ENCODE measurements at regions not wholly inside any gene's neighbourhood (a gene's known extent, or its start where the extent isn't known, plus 50 kb on each side); places are given as distances from the start of the nearest gene placed in this dataset.

DNA sequence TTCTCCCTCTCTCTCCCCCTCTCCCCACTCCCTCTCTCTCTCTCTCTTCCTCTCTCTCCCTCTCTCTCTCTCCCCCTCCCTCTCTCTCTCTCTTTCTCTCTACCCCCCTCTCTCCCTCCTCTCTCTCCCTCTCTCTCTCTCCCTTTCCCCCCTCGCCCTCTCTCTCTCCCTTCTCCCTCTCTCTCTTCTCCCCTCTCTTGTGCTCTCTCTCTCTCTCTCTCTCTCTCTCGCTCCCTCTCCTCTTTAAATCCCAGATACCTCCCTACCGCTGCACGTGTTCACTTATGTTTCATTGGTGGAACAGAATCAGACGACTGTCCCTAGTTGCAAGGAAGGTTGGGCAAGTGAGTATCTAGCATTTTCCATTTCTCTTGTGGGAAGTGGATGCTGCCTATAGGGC is 166.5 kb downstream of the EBLN2 start:
- peaks cover 8 to 17% of the 10 kb centered on the region in 2 experiments; a peak in 3 of 4 replicates for H3K4me1 Mint-ChIP-seq
- Histone ChIP-seq H4K91ac (ENCODE audit: insufficient read length, low read depth, low read length) (no peak overlapping the region), H3K79me1 (ENCODE audit: insufficient read depth, low read depth, low read length, poor library complexity, severe bottlenecking) (no peaks in the 10 kb centered on the region), H2AK5ac (ENCODE audit: insufficient read length, low read length) (no peak overlapping the region), H2BK5ac (ENCODE audit: insufficient read length, low read length) (no peak overlapping the region), H4K20me1 (ENCODE audit: control insufficient read depth, insufficient read depth, insufficient read length) (peaks cover under 1% of the 10 kb centered on the region), H2AFZ (ENCODE audit: low read length) (no peak overlapping the region), H3K4ac (ENCODE audit: low read depth, low read length) (no peak overlapping the region), H3K14ac (ENCODE audit: insufficient read depth, low read length) (no peak overlapping the region), H3K23me2 (ENCODE audit: insufficient read length, low read depth, low read length, poor library complexity, severe bottlenecking) (no peaks in the 10 kb centered on the region), H3K27ac (ENCODE audit: insufficient read length, low read depth, low read length) (no peak overlapping the region), H4K5ac (ENCODE audit: insufficient read length, low read depth, low read length) (no peak overlapping the region), H2BK12ac (ENCODE audit: insufficient read length, low read depth, low read length) (no peak overlapping the region), H3K4me1 (ENCODE audit: insufficient read depth, low read length) (no peaks in the 10 kb centered on the region), H3K4me2 (ENCODE audit: insufficient read depth, insufficient read length, low read length) (no peak overlapping the region), H2BK120ac (ENCODE audit: low read depth, low read length, poor library complexity, severe bottlenecking) (no peak overlapping the region), H2BK15ac (ENCODE audit: low read depth, low read length) (no peak overlapping the region), H4K8ac (replicated peaks; ENCODE audit: insufficient read length, low read depth, low read length) (no peak overlapping the region), H3K27me3 (ENCODE audit: insufficient read depth, low read length) (no peaks in the 10 kb centered on the region), H3T11ph (ENCODE audit: low read length) (no peak overlapping the region), H3K9me3 (ENCODE audit: control insufficient read depth, low read depth, low read length) (no peaks in the 10 kb centered on the region), H3K23ac (ENCODE audit: insufficient read length, low read depth, low read length) (no peak overlapping the region), H2BK20ac (ENCODE audit: low read depth, low read length, poor library complexity, severe bottlenecking) (no peak overlapping the region), H3K18ac (ENCODE audit: insufficient read length, low read depth, low read length) (no peak overlapping the region), H3K9ac (ENCODE audit: extremely low read depth, insufficient read length, low read length) (no peak overlapping the region), H3K79me2 (ENCODE audit: insufficient read depth, low read length) (no peaks in the 10 kb centered on the region), H3K56ac (ENCODE audit: insufficient read length, low read depth, low read length) (no peak overlapping the region)
- H3K27me3 Mint-ChIP-seq (ENCODE audit: low read depth): peaks cover 2% of the 10 kb centered on the region
- no peaks in the 10 kb centered on the region for H3K36me3 Mint-ChIP-seq (ENCODE audit: insufficient read depth in 1 of 3, low read depth in 3 of 3)
- H3K9me3 Mint-ChIP-seq: no peaks in the 10 kb centered on the region
- H3K4me3 Mint-ChIP-seq: no peak overlapping the region
- DNase-seq: no peak
- H3K27ac Mint-ChIP-seq: no peak overlapping the region
- TF ChIP-seq, protein P1, sequence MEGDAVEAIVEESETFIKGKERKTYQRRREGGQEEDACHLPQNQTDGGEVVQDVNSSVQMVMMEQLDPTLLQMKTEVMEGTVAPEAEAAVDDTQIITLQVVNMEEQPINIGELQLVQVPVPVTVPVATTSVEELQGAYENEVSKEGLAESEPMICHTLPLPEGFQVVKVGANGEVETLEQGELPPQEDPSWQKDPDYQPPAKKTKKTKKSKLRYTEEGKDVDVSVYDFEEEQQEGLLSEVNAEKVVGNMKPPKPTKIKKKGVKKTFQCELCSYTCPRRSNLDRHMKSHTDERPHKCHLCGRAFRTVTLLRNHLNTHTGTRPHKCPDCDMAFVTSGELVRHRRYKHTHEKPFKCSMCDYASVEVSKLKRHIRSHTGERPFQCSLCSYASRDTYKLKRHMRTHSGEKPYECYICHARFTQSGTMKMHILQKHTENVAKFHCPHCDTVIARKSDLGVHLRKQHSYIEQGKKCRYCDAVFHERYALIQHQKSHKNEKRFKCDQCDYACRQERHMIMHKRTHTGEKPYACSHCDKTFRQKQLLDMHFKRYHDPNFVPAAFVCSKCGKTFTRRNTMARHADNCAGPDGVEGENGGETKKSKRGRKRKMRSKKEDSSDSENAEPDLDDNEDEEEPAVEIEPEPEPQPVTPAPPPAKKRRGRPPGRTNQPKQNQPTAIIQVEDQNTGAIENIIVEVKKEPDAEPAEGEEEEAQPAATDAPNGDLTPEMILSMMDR (conservative IDR thresholded peaks at IDR 0.05): no peak
- no CpG with 5 or more reads among the region's 5 CpGs for WGBS (ENCODE audit: extremely low coverage, insufficient read length, low lambda C conversion rate)
